Stomach (tissue), 8 donors: ENCODE measurements at regions not wholly inside any gene's neighbourhood (a gene's known extent, or its start where the extent isn't known, plus 50 kb on each side); places are given as distances from the start of the nearest gene placed in this dataset.
A peak's percentile ranks its signal among the peaks of the same experiment; 100 is the strongest.

Experiments used
- DNase-seq, 2 donors: peaks; one replicate each; pipeline versions ENCODE4 v3.0.0 to v3.0.0-alpha.2; 2013 to 2019
- H3K27ac ChIP-seq, 5 donors: fragments of 200-600 bp in 4 of 5; sonication (generic) in 4 of 5; one replicate each; pipeline ENCODE4 v1.5.1; 2013 to 2019; ENCODE audit warnings: mild to moderate bottlenecking in 1 of 5, moderate library complexity in 1 of 5
- H3K27me3 ChIP-seq, 3 donors: fragments of 200-600 bp; sonication (generic); one replicate each; pipeline ENCODE4 v1.5.1; 2017 to 2019; ENCODE audit warnings: mixed run types in 1 of 3
- H3K36me3 ChIP-seq, 4 donors: fragments of 200-600 bp; sonication (generic); 1 replicate in 3 of 4; 2 replicates in 1 of 4; pipeline ENCODE4 v1.5.1; 2016 to 2019
- H3K4me1 ChIP-seq, 4 donors: fragments of 200-600 bp; sonication (generic); one replicate each; pipeline ENCODE4 v1.5.1; 2016 to 2019
- H3K4me3 ChIP-seq, 4 donors: fragments of 200-600 bp; sonication (generic) in 3 of 4; one replicate each; pipeline ENCODE4 v1.5.1; 2016 to 2019; ENCODE audit warnings: mild to moderate bottlenecking in 1 of 4
- H3K9me3 ChIP-seq, 4 donors: fragments of 200-600 bp; sonication (generic); one replicate each; pipeline ENCODE4 v1.5.1; 2016 to 2019
- CTCF ChIP-seq, 7 experiments: fragments of 450-650 bp in 4 of 7; fragments of 200-600 bp in 3 of 7; sonication (generic) in 3 of 7; IDR thresholded peaks; one replicate each; pipeline ENCODE4 v1.5.1; 2016 to 2019; ENCODE audit warnings: antibody characterized with exemption in 7 of 7, control low read depth in 2 of 7, mild to moderate bottlenecking in 1 of 7
- EP300 ChIP-seq: sonication (generic); formaldehyde crosslinking; IDR thresholded peaks from one replicate; pipeline ENCODE4 v1.6.1; 2017; ENCODE audit warnings: antibody characterized with exemption
- POLR2A ChIP-seq, 4 donors: fragments of 450-650 bp; IDR thresholded peaks; one replicate each; pipeline ENCODE4 v1.6.1; 2016; ENCODE audit warnings: antibody characterized with exemption in 4 of 4, control low read depth in 2 of 4, mild to moderate bottlenecking in 1 of 4, moderate library complexity in 1 of 4
- POLR2AphosphoS5 ChIP-seq, 3 donors: sonication (generic); formaldehyde crosslinking; IDR thresholded peaks; one replicate each; pipeline ENCODE4 v1.6.1; 2016; ENCODE audit warnings: antibody characterized with exemption in 3 of 3
- WGBS, 5 donors: extraction: QIAGEN DNeasy Blood & Tissue Kit in 3 of 5; methylation state at CpG; one replicate each; pipeline versions ENCODE4 v1.1.5 to v1.1.7; 2013 to 2018; 5-methylcytosine and 5-hydroxymethylcytosine counted together
- intact Hi-C: fragments of 100-400 bp; cut with DNase I; formaldehyde crosslinking; loops from one replicate; pipeline ENCODE4 v1.15.1; 2023; ENCODE audit warnings: low total_unique reads
- donor health status: healthy with polysubstance abuse.
- donor health status: Bipolar disorder and iron deficiency.
- donor health status: healthy.

GRCh38 chr2:240227538-240228428 lies 87.3 kb upstream of the OTOS start:
- WGBS, 5 donors, result 84 to 90% (median 86%) methylated on average over 7 to 14 of the region's 14 CpGs
- H3K4me3 ChIP-seq, result no peak overlapping the region
- peaks cover 0 to 12% (median 10%) of the 10 kb centered on the region in 4 donors for H3K9me3 ChIP-seq
- DNase-seq, result peak in 1 of 2 donors; percentile 7
- H3K27me3 ChIP-seq, result peaks cover 0 to 36% (median 4%) of the 10 kb centered on the region in 3 donors
- H3K4me1 ChIP-seq, result peaks cover 2 to 6% (median 4%) of the 10 kb centered on the region in 4 donors
- intact Hi-C loops, result no loop called here
- no peak overlapping the region for H3K27ac ChIP-seq
- H3K36me3 ChIP-seq, result no peaks in the 10 kb centered on the region
- TF ChIP-seq POLR2A (IDR thresholded peaks at IDR 0.05) (no peak), EP300 (no peak), POLR2AphosphoS5 (IDR thresholded peaks at IDR 0.05) (no peak), CTCF (IDR thresholded peaks at IDR 0.05) (no peak)

- Histone ChIP-seq H3K36me3 (no peaks in the 10 kb centered on the region), H3K9me3 (peaks cover 0 to 12% (median 10%) of the 10 kb centered on the region in 4 donors), H3K27me3 (peaks cover 0 to 27% (median 4%) of the 10 kb centered on the region in 3 donors), H3K4me3 (no peak overlapping the region), H3K27ac (no peak overlapping the region), H3K4me1 (peaks cover 14 to 18% (median 16%) of the 10 kb centered on the region in 4 donors)
- intact Hi-C loops, result no loop called here
- no peak for DNase-seq
- no peak for TF ChIP-seq CTCF (IDR thresholded peaks at IDR 0.05)
- no peak for TF ChIP-seq POLR2A (IDR thresholded peaks at IDR 0.05)
- no peak for TF ChIP-seq POLR2AphosphoS5 (IDR thresholded peaks at IDR 0.05)
- TF ChIP-seq EP300, result no peak
- WGBS, 5 donors, result 93 to 100% (median 98%) methylated on average over 1 of the region's 1 CpG
These were observed 88.5 kb upstream of the OTOS start for GRCh38 chr2:240229005-240229404.

GRCh38 chr2:240229603-240230235 lies 89.3 kb upstream of the OTOS start:
- H3K4me3 ChIP-seq, result no peak overlapping the region
- peaks cover 15 to 23% (median 20%) of the 10 kb centered on the region in 4 donors for H3K4me1 ChIP-seq
- intact Hi-C loops, result loop anchor here (5.0 kb wide), 1 partner anchor 208 kb away; the partner anchor contains the start of gene GPC1
- H3K36me3 ChIP-seq, result no peaks in the 10 kb centered on the region
- DNase-seq, result peak in 1 of 2 donors; percentile 13
- peaks cover 0 to 12% (median 10%) of the 10 kb centered on the region in 4 donors for H3K9me3 ChIP-seq
- TF ChIP-seq CTCF (IDR thresholded peaks at IDR 0.05), result no peak
- no peak for TF ChIP-seq EP300
- no peak for TF ChIP-seq POLR2A (IDR thresholded peaks at IDR 0.05)
- TF ChIP-seq POLR2AphosphoS5 (IDR thresholded peaks at IDR 0.05), result no peak
- peaks cover 0 to 21% (median 4%) of the 10 kb centered on the region in 3 donors for H3K27me3 ChIP-seq
- 74 to 82% (median 81%) methylated on average over 5 of the region's 5 CpGs for WGBS, 5 donors
- no peak overlapping the region for H3K27ac ChIP-seq

GRCh38 chr2:240230291-240230931 lies 90.0 kb upstream of the OTOS start:
- H3K27me3 ChIP-seq, result peaks cover 0 to 17% (median under 1%) of the 10 kb centered on the region in 3 donors
- peak in 1 of 2 donors; percentile 21 for DNase-seq
- H3K36me3 ChIP-seq, result no peaks in the 10 kb centered on the region
- no peak overlapping the region for H3K4me3 ChIP-seq
- 76 to 86% (median 81%) methylated on average over 9 of the region's 9 CpGs for WGBS, 5 donors
- peaks cover 15 to 23% (median 20%) of the 10 kb centered on the region in 4 donors for H3K4me1 ChIP-seq
- H3K27ac ChIP-seq, result no peak overlapping the region
- peaks cover 0 to 12% (median 10%) of the 10 kb centered on the region in 4 donors for H3K9me3 ChIP-seq
- TF ChIP-seq POLR2A (IDR thresholded peaks at IDR 0.05) (no peak), POLR2AphosphoS5 (IDR thresholded peaks at IDR 0.05) (no peak), EP300 (no peak), CTCF (IDR thresholded peaks at IDR 0.05) (no peak)
- intact Hi-C loops, result loop anchor here (5.0 kb wide), 1 partner anchor 207 kb away; the partner anchor contains the start of gene GPC1
